Activated CD8-positive, alpha-beta T cell treated with anti-CD3 and anti-CD28 coated beads, Interleukin-2, amount 10 ng/mL, durations not matched to agents 7 days and 5 days (primary cell): ENCODE measurements at regions not wholly inside any gene's neighbourhood (a gene's known extent, or its start where the extent isn't known, plus 50 kb on each side); places are given as distances from the start of the nearest gene placed in this dataset.
"Not testable (repeated sequence)": the region's sequence is repeated elsewhere in the genome, so short reads cannot be mapped to it uniquely, and the experiment has no call there.

Source experiments
- ATAC-seq: fragments of 150-1000 bp; cut with Tn5 transposase; one replicate; pipeline ENCODE4 v1.10.0; 2021; ENCODE audit warnings: moderate library complexity
- CTCF ChIA-PET: fragments of 350-600 bp; sonication (Branson Sonifier 250); formaldehyde crosslinking; loops from one replicate; lab custom pipeline; 2021; ENCODE audit warnings: antibody characterized with exemption; lab: Charles Lee
- POLR2A ChIA-PET: fragments of 350-600 bp; sonication (Branson Sonifier 250); formaldehyde crosslinking; loops from one replicate; lab custom pipeline; 2021; ENCODE audit warnings: antibody characterized with exemption; lab: Charles Lee
- DNase-seq: peaks from one replicate; pipeline ENCODE4 v3.0.0-alpha.2; 2020
- H3K27ac Mint-ChIP-seq: one replicate; pipeline ENCODE4 v1.8.0; 2021; ENCODE audit warnings: mild to moderate bottlenecking, mixed read lengths
- H3K27me3 Mint-ChIP-seq: one replicate; pipeline ENCODE4 v1.8.0; 2021; ENCODE audit warnings: low read depth, mixed read lengths
- H3K36me3 Mint-ChIP-seq: one replicate; pipeline ENCODE4 v1.8.0; 2021; ENCODE audit warnings: low read depth, mixed read lengths
- H3K4me1 Mint-ChIP-seq: one replicate; pipeline ENCODE4 v1.8.0; 2021; ENCODE audit warnings: low read depth, mixed read lengths
- H3K4me3 Mint-ChIP-seq: one replicate; pipeline ENCODE4 v1.8.0; 2021; ENCODE audit warnings: mild to moderate bottlenecking, mixed read lengths
- H3K9me3 Mint-ChIP-seq: one replicate; pipeline ENCODE4 v1.8.0; 2022; ENCODE audit warnings: mixed read lengths; ENCODE audit not compliant: insufficient read depth

DNA sequence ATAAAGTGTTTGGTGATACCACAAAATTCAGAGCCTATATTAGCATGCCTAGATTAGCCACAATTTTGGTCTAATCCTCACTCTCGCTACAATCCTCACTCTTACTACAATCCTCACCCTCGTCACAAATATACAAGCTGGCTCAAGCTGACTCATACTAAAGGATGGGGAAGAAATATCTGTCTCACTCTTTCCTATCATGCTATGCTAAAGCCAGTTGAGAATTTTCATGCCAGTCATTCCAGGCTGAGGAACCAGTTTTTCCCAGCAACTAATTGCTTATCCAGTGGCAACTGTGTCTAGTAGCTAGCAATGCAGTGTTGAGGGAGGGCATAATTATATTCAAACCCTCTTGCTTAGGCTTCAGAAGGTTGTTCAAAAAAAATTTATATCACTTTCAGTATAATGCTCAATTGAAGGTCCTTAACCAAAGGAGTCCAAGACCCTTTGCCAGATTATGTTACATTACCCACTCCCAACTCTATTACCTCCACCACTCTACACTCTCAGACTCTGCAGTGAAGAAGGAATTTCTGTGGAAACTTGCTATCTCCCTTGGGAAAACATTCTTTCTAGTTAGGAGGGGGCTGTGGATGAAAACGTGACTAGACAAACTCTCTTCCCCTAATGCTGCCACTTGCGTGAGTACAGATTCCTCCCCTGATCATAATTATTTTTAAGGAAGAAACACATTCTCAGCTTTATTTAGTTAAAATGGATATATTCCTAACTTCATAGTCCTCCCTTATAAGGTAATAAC lies 810.3 kb upstream of the ACO1 start:
- no peak for DNase-seq
- no peak for ATAC-seq
- no peak overlapping the region for H3K27ac Mint-ChIP-seq
- no peak overlapping the region for H3K4me3 Mint-ChIP-seq
- H3K27me3 Mint-ChIP-seq, result no peaks in the 10 kb centered on the region
- CTCF ChIA-PET, result no interaction called here
- POLR2A ChIA-PET, result no interaction called here
- H3K36me3 Mint-ChIP-seq, result no peaks in the 10 kb centered on the region
- H3K4me1 Mint-ChIP-seq, result no peaks in the 10 kb centered on the region
- H3K9me3 Mint-ChIP-seq, result no peaks in the 10 kb centered on the region

DNA sequence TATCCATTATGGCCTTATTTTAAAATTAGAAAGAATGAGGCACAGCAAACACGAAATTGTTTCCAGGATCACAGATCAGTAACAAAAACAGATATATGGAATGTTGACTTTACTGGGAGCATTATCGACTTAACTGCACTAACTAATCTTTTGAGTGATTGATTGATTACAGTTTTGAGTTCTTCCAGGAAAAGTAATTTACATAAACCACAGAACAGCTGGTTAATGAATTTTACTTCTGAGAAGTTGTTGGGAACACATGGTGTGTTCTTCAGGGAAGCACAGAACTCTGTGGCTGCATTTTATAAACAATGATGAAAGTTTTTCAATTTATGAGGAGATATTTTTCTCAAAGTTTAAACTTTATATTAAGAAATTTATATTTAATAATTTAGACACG lies 802.4 kb upstream of the ACO1 start:
- no peak overlapping the region for H3K4me3 Mint-ChIP-seq
- DNase-seq, result no peak
- H3K27me3 Mint-ChIP-seq, result no peaks in the 10 kb centered on the region
- CTCF ChIA-PET, result no interaction called here
- ATAC-seq, result no peak
- no peaks in the 10 kb centered on the region for H3K9me3 Mint-ChIP-seq
- H3K27ac Mint-ChIP-seq, result no peak overlapping the region
- H3K36me3 Mint-ChIP-seq, result no peaks in the 10 kb centered on the region
- H3K4me1 Mint-ChIP-seq, result no peaks in the 10 kb centered on the region
- POLR2A ChIA-PET, result no interaction called here

DNA sequence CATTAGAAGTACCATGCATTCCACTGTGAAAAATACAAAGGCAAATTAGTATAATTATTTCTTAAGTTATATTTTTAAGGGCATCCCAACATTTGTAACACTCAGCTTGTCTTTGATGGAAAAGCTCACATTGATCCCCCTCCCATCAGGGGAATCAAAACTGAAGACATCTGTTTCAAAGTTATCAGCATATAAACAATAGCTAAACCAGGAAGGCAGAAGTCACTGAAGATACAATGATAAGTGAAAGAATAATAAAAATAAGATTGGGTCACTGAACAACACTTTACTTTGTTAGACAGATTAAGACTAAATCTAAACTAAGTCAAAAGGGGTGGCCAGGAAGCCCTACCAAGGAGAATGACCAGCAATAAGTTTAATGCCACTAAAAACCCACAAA lies 801.9 kb upstream of the ACO1 start:
- no peaks in the 10 kb centered on the region for H3K4me1 Mint-ChIP-seq
- CTCF ChIA-PET, result no interaction called here

DNA sequence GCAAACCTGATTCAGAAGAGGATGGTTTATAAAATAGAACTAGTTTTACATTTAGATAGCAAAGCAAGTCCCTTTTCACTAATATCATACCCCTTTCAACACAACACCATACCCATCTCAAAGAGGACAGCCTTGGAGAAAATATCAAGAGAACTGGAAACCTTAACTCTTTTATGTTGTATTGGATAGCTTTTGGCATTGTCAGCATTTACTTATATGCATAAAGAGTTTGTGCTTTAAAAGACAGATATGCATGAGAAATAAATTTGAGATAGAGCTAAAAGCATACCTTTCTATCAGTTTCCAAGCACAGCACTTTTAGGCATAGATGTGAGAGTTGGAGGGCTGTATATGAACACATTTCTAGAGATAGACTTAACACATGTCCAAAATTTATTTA lies 799.3 kb upstream of the ACO1 start:
- Mint-ChIP-seq H3K27me3 (no peaks in the 10 kb centered on the region), H3K4me3 (no peak overlapping the region), H3K9me3 (no peaks in the 10 kb centered on the region), H3K27ac (no peak overlapping the region), H3K36me3 (no peaks in the 10 kb centered on the region), H3K4me1 (no peaks in the 10 kb centered on the region)
- DNase-seq, result no peak
- ATAC-seq, result no peak
- CTCF ChIA-PET, result no interaction called here
- POLR2A ChIA-PET, result no interaction called here

More for the DNA sequence above, 801.9 kb upstream of the ACO1 start:
- Mint-ChIP-seq H3K27ac (no peak overlapping the region), H3K4me3 (no peak overlapping the region), H3K9me3 (no peaks in the 10 kb centered on the region), H3K27me3 (no peaks in the 10 kb centered on the region), H3K36me3 (no peaks in the 10 kb centered on the region)
- DNase-seq (no peak), ATAC-seq (no peak)
- POLR2A ChIA-PET, result no interaction called here

DNA sequence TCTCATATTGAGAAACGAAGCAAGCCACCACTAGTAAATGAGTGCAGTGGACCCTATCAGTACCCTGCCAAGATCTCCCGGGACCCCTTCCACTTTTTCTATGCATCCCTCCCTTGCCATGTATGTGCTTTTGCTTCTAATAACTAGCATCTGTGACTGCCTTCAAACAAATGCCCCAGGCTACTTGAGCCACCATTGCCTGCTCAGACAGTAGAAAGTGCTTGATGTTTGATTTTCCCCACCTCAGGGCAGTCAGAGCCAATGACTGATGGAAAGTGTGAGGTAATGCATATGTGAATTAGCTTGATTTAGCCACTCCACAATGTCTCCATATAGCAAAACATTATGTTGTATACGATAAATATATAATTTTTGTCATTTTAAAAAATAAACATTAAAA lies 797.3 kb upstream of the ACO1 start:
- ATAC-seq (no peak), DNase-seq (no peak)
- Mint-ChIP-seq H3K36me3 (no peaks in the 10 kb centered on the region), H3K4me1 (no peaks in the 10 kb centered on the region), H3K9me3 (no peaks in the 10 kb centered on the region), H3K27me3 (no peaks in the 10 kb centered on the region), H3K27ac (no peak overlapping the region), H3K4me3 (no peak overlapping the region)
- CTCF ChIA-PET, result no interaction called here
- POLR2A ChIA-PET, result no interaction called here

DNA sequence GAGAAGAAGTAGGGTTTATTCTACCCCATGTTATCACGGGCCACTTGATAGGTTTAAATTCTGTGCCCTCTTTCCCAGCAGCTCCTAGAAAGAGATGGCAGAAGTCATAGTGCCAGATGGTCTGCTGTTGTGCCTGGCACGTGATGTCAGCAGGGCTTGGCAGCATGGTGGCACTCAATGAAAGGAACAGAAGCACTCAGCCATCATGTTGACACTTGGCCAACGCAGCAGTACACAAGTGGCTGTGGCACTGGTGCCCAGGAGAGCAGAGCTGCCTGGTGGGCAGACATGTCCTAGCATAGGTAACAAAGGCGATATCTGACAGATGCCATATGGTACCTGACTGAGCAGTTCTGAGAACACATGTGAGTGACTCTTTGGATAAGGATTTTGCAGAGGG lies 796.4 kb upstream of the ACO1 start:
- POLR2A ChIA-PET, result no interaction called here
- ATAC-seq, result no peak
- H3K36me3 Mint-ChIP-seq, result no peaks in the 10 kb centered on the region

DNA sequence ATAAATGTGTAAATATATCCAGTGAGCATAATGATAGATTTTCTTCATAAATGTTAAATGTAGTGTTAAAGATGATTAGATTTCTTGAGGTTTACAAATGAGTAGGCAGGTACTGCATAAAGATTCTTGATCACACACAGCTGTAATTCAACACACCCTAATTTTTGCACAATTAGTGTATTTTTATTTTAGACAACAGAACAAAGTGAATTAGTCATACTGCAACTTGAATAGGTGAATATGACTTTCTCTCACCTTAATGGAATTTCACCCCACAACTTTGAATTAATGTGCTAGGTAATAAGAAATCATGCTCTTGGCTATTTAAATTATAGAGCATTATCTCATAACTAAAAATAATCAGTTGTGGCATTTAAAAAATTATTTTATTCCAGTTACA lies 795.7 kb upstream of the ACO1 start:
- CTCF ChIA-PET, result no interaction called here
- POLR2A ChIA-PET, result no interaction called here
- no peak overlapping the region for H3K4me3 Mint-ChIP-seq
- no peak for DNase-seq
- H3K27me3 Mint-ChIP-seq, result no peaks in the 10 kb centered on the region
- no peak overlapping the region for H3K27ac Mint-ChIP-seq
- H3K4me1 Mint-ChIP-seq, result no peaks in the 10 kb centered on the region
- H3K9me3 Mint-ChIP-seq, result no peaks in the 10 kb centered on the region
- no peak for ATAC-seq
- no peaks in the 10 kb centered on the region for H3K36me3 Mint-ChIP-seq

More for the DNA sequence above, 796.4 kb upstream of the ACO1 start:
- Mint-ChIP-seq H3K4me3 (no peak overlapping the region), H3K27ac (no peak overlapping the region), H3K9me3 (no peaks in the 10 kb centered on the region), H3K4me1 (no peaks in the 10 kb centered on the region), H3K27me3 (no peaks in the 10 kb centered on the region)
- DNase-seq, result no peak
- CTCF ChIA-PET, result no interaction called here

DNA sequence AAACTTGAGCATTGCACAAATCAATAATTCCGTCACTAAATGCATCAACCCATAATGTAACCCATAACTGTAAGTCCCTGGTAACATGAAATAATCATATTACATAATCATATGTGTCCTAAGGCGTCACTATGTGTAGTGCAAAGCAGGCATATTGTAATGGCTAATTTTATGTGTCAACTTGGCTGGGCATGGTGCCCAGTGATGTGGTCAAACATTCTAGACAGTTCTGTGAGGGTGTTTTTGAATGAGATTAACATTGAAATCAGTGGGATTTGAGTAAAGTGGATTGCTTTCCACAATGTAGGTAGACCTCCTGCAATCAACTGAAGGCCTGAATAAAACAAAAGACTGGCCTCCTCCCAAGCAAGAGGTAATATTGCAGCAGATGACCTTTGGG lies 794.4 kb upstream of the ACO1 start:
- Mint-ChIP-seq H3K27me3 (no peaks in the 10 kb centered on the region), H3K4me3 (no peak overlapping the region), H3K27ac (no peak overlapping the region), H3K9me3 (no peaks in the 10 kb centered on the region), H3K4me1 (no peaks in the 10 kb centered on the region), H3K36me3 (no peaks in the 10 kb centered on the region)
- DNase-seq, result no peak
- CTCF ChIA-PET, result no interaction called here
- POLR2A ChIA-PET, result no interaction called here
- ATAC-seq, result no peak

DNA sequence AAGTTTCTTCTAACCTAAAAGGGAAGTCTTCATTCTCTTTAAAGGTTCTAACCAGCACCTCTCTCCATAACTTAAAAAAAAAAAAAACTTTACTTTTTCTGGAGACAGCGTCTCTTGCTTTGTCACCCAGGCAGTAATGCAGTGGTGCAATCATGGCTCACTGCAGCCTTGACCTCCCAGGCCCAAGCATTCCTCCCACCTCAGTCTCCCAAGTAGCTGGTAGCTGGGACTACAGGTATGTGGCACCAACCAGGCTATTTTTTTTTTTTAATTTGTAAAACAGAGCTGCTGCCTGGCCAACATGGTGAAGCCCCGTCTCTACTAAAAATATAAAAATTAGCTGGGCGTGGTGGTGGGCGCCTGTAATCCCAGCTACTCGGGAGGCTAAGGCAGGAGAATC lies 787.4 kb upstream of the ACO1 start:
- H3K27me3 Mint-ChIP-seq, H3K9me3 Mint-ChIP-seq, H3K4me3 Mint-ChIP-seq, DNase-seq, H3K36me3 Mint-ChIP-seq, CTCF ChIA-PET, H3K4me1 Mint-ChIP-seq, ATAC-seq, H3K27ac Mint-ChIP-seq: not testable (repeated sequence)
- POLR2A ChIA-PET, result interaction anchor here (0.6 kb wide), 1 partner anchor 20 kb away, joined by 6 read pairs; no protein-coding TSS in a partner anchor

DNA sequence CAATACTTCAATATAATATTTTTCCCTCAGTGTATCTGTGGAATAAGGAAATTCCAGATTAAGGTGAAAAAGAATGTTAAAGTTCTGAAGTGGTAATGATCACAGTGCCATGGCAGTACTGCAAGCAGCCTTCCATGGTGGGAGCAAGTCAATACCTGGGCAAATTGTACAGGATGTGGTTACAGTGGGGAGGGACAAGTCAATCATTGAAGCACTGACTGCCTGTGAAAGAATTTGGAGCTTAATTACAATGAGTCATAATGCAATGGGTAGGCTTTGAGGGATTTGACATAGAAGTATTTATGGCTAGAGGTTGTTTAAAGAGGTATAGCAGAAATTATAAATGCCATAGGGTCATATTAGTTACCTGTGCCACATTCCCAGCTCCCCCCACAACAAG lies 786.5 kb upstream of the ACO1 start:
- no peak overlapping the region for H3K4me3 Mint-ChIP-seq
- H3K27me3 Mint-ChIP-seq, result no peaks in the 10 kb centered on the region
- H3K27ac Mint-ChIP-seq, result no peak overlapping the region
- no peak for ATAC-seq
- H3K4me1 Mint-ChIP-seq, result peaks cover 5% of the 10 kb centered on the region
- H3K36me3 Mint-ChIP-seq, result no peaks in the 10 kb centered on the region
- ChIA-PET CTCF (no interaction called here), POLR2A (no interaction called here)
- DNase-seq, result no peak
- H3K9me3 Mint-ChIP-seq, result no peaks in the 10 kb centered on the region

DNA sequence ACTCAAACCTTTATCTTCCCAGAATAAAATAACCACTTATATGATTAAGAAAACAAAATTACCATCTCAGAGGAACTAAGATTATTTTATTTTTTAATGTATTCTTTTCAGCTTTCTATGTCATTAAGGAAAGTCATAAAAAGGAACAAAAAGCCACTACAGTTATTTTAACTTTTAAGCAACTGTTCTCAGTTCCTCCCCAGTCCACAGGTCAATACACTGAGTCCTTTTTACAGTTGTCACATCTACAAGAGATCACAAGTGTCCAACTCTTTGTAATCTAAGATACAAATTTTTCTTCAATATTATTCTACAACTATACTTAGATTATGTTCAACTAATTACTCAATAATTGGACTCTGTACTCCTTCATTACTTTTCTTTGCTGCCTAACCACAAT lies 782.8 kb upstream of the ACO1 start:
- H3K27me3 Mint-ChIP-seq, result no peaks in the 10 kb centered on the region
- DNase-seq, result no peak
- ChIA-PET CTCF (no interaction called here), POLR2A (no interaction called here)
- H3K4me1 Mint-ChIP-seq, result peaks cover 5% of the 10 kb centered on the region
- no peak for ATAC-seq
- no peak overlapping the region for H3K4me3 Mint-ChIP-seq
- H3K36me3 Mint-ChIP-seq, result no peaks in the 10 kb centered on the region
- no peak overlapping the region for H3K27ac Mint-ChIP-seq
- no peaks in the 10 kb centered on the region for H3K9me3 Mint-ChIP-seq

DNA sequence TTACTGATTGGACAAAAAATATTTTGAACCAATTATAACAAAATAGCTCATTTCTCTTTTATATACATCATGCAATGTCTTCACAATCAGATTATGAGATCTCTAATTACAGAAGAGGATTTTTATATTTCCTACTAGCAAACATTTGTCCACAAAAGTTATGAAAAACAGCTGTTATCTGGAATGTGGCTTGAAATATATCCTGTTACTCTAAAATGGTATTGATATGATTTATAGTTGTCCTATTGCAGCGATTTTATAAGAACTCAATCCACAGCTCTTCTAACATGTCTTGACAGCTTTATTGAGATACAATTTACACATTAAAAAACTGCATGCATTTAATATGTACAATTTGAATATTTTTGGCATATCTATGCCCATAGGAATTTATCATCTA lies 779.9 kb upstream of the ACO1 start:
- no peaks in the 10 kb centered on the region for H3K9me3 Mint-ChIP-seq
- no peak for ATAC-seq
- POLR2A ChIA-PET, result no interaction called here

DNA sequence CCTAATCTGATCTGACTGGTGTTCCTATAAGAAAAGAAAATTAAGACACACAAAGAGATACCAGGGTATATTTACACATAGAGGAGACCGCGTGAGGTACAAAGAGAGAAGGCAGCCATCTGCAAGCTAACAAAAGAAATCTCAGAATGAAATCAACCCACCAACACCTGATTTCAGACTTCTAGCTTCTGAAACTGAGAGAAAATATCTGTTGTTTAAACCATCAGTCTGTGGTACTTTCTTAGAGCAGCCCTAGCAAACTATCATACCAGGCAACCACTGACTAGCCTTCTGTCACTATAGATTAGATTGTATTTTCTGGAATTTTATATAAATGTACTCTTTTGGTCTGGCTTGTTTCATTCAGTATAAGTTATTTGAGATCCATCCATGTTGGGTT lies 779.3 kb upstream of the ACO1 start:
- POLR2A ChIA-PET, result no interaction called here
- H3K27me3 Mint-ChIP-seq, result no peaks in the 10 kb centered on the region
- CTCF ChIA-PET, result no interaction called here

More for the DNA sequence above, 779.9 kb upstream of the ACO1 start:
- Mint-ChIP-seq H3K27ac (no peak overlapping the region), H3K4me3 (no peak overlapping the region), H3K4me1 (no peaks in the 10 kb centered on the region), H3K27me3 (no peaks in the 10 kb centered on the region), H3K36me3 (no peaks in the 10 kb centered on the region)
- CTCF ChIA-PET, result interaction anchor here (0.7 kb wide), 1 partner anchor 678 kb away, joined by 3 read pairs; no protein-coding TSS in a partner anchor
- DNase-seq, result no peak

More for the DNA sequence above, 779.3 kb upstream of the ACO1 start:
- no peak overlapping the region for H3K27ac Mint-ChIP-seq
- DNase-seq, result no peak
- H3K4me1 Mint-ChIP-seq, result no peaks in the 10 kb centered on the region
- H3K9me3 Mint-ChIP-seq, result no peaks in the 10 kb centered on the region
- ATAC-seq, result no peak
- no peaks in the 10 kb centered on the region for H3K36me3 Mint-ChIP-seq
- H3K4me3 Mint-ChIP-seq, result no peak overlapping the region
